Testis (tissue), 2 donors: ENCODE measurements at regions not wholly inside any gene's neighbourhood (a gene's known extent, or its start where the extent isn't known, plus 50 kb on each side); places are given as distances from the start of the nearest gene placed in this dataset.

Source experiments
- DNase-seq: peaks from one replicate; pipeline ENCODE4 v3.0.0-alpha.2; 2019
- H3K27ac ChIP-seq, 2 donors: fragments of 200-600 bp; sonication (generic); one replicate each; pipeline ENCODE4 v1.5.1; 2019
- H3K27me3 ChIP-seq: fragments of 200-600 bp; sonication (generic); one replicate; pipeline ENCODE4 v1.5.1; 2019
- H3K36me3 ChIP-seq: fragments of 200-600 bp; sonication (generic); one replicate; pipeline ENCODE4 v1.5.1; 2017; ENCODE audit warnings: low read depth; ENCODE audit errors: missing control alignments
- H3K4me1 ChIP-seq: fragments of 200-600 bp; sonication (generic); one replicate; pipeline ENCODE4 v1.5.1; 2019
- H3K4me3 ChIP-seq, 2 donors: fragments of 200-600 bp; sonication (generic); one replicate each; pipeline ENCODE4 v1.5.1; 2017 to 2019
- H3K9me3 ChIP-seq: fragments of 200-600 bp; sonication (generic); one replicate; pipeline ENCODE4 v1.5.1; 2017
- POLR2A ChIP-seq: fragments of 450-650 bp; IDR thresholded peaks from one replicate; pipeline ENCODE4 v1.6.1; 2017; ENCODE audit warnings: antibody characterized with exemption, mild to moderate bottlenecking, moderate library complexity
- WGBS, 2 donors: methylation state at CpG; one replicate each; pipeline ENCODE4 v1.1.5; 2018; 5-methylcytosine and 5-hydroxymethylcytosine counted together
- intact Hi-C: fragments of 100-400 bp; cut with DNase I; formaldehyde crosslinking; loops from one replicate; pipeline ENCODE4 v1.15.1; 2023; ENCODE audit warnings: low total_unique reads
- TF ChIP-seq, protein P1 (sequence below), 3 experiments: fragments of 450-650 bp in 2 of 3; fragments of 200-600 bp in 1 of 3; sonication (generic) in 1 of 3; IDR thresholded peaks; one replicate each; pipeline ENCODE4 v1.5.1; 2016 to 2019; ENCODE audit warnings: antibody characterized with exemption in 3 of 3, mild to moderate bottlenecking in 2 of 3, moderate library complexity in 1 of 3

DNA sequence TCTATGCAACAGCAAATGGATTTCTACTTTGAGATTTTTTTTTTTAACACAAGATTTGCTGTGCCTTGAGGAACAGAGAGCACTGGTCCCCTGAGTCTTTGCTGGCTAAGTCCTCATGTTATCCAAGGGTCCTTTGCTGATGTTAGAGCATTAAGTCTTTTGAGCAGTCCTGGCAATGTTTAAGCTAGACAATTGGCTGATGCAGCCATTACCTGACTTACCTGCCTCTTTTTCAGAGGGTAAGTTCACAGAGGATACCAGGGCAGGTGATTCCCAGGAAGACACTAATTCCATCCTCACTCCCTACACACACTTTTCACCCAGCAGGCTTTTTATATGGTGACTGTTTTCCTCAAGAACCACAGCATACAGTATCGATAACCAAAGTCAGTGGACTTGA, 337.7 kb downstream of the HDGFL1 start:
- intact Hi-C loops, result no loop called here
- no peaks in the 10 kb centered on the region for H3K27me3 ChIP-seq
- H3K4me3 ChIP-seq, result no peak overlapping the region
- TF ChIP-seq POLR2A, result no peak
- TF ChIP-seq, protein P1, sequence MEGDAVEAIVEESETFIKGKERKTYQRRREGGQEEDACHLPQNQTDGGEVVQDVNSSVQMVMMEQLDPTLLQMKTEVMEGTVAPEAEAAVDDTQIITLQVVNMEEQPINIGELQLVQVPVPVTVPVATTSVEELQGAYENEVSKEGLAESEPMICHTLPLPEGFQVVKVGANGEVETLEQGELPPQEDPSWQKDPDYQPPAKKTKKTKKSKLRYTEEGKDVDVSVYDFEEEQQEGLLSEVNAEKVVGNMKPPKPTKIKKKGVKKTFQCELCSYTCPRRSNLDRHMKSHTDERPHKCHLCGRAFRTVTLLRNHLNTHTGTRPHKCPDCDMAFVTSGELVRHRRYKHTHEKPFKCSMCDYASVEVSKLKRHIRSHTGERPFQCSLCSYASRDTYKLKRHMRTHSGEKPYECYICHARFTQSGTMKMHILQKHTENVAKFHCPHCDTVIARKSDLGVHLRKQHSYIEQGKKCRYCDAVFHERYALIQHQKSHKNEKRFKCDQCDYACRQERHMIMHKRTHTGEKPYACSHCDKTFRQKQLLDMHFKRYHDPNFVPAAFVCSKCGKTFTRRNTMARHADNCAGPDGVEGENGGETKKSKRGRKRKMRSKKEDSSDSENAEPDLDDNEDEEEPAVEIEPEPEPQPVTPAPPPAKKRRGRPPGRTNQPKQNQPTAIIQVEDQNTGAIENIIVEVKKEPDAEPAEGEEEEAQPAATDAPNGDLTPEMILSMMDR (IDR thresholded peaks at IDR 0.05), result no peak
- no peak overlapping the region for H3K27ac ChIP-seq
- H3K4me1 ChIP-seq, result no peaks in the 10 kb centered on the region
- H3K36me3 ChIP-seq, result no peaks in the 10 kb centered on the region
- no peak for DNase-seq
- no peaks in the 10 kb centered on the region for H3K9me3 ChIP-seq
- WGBS, 2 donors, result 100% methylated on average over 1 of the region's 1 CpG

DNA sequence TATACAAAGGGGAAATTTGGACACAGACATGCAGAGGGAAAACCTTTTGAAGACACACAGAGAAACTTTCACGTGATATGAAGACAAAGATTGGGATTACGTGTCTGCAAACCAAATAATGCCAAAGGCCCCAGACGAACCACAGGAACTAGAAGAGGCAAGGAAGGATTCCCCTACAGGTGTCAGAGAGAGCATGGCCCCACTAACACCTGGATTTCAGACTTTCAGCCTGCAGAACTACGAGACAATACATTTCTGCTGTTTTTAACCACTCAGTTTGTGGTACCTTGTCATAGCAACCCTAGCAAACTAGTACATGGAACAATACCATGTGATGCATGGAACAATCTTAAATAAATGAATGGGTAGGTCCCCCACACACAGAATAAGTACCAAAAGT, 341.0 kb downstream of the HDGFL1 start:
- Histone ChIP-seq H3K36me3 (no peaks in the 10 kb centered on the region), H3K4me1 (no peaks in the 10 kb centered on the region), H3K4me3 (no peak overlapping the region), H3K9me3 (no peaks in the 10 kb centered on the region), H3K27me3 (no peaks in the 10 kb centered on the region), H3K27ac (no peak overlapping the region)
- no peak for TF ChIP-seq POLR2A
- TF ChIP-seq, protein P1 (IDR thresholded peaks at IDR 0.05), result no peak
- intact Hi-C loops, result no loop called here
- no peak for DNase-seq
- WGBS, 2 donors, result 84 to 93% methylated on average over 4 of the region's 4 CpGs

DNA sequence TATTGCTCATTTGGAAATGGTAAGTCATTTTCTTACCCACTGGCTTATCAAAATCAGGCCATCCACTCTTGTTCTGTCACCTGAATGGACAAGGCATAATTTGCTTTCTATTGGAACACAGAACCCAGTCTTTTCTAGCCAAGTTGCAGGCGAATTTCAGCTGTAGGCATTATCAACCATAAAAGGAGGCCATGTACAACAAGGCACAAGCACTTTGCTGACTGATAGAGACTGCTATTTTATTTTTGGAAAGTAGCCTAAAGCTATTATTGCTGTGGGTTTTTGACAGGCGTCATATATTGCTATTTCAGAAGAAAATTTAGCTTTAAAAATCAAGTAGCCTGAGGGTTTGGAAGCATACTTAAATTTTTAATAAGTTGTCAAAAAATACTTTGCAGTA, 344.2 kb downstream of the HDGFL1 start:
- no peaks in the 10 kb centered on the region for H3K4me1 ChIP-seq
- no peaks in the 10 kb centered on the region for H3K36me3 ChIP-seq
- intact Hi-C loops, result no loop called here
- H3K4me3 ChIP-seq, result no peak overlapping the region
- H3K9me3 ChIP-seq, result no peaks in the 10 kb centered on the region
- H3K27ac ChIP-seq, result no peak overlapping the region
- no peak for DNase-seq
- H3K27me3 ChIP-seq, result no peaks in the 10 kb centered on the region
- WGBS, 2 donors, result 67 to 78% methylated on average over 2 of the region's 2 CpGs
- TF ChIP-seq POLR2A, result no peak
- TF ChIP-seq, protein P1 (IDR thresholded peaks at IDR 0.05), result no peak

DNA sequence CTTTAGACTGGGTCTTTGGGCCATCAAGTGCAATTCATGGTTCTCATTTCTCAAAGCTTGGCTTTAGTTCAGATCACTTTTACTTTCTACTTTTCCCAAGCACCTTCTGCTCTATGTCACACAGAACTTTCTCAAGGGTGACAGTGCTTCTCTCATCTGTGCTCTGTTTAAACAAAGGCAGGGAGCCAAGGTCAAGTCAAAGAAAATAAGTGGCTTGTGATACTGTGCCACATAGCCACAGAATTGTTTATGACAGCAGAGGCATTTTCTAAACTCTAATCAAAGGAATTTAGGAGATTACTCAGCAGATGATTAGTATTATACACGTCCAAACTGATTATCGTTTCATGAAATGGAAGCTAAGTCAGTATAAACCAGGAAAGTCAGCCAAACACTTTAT, 348.0 kb downstream of the HDGFL1 start:
- DNase-seq, result no peak
- Histone ChIP-seq H3K36me3 (no peaks in the 10 kb centered on the region), H3K27ac (no peak overlapping the region), H3K9me3 (no peaks in the 10 kb centered on the region), H3K4me1 (no peaks in the 10 kb centered on the region), H3K4me3 (no peak overlapping the region), H3K27me3 (no peaks in the 10 kb centered on the region)
- 65 to 70% methylated on average over 2 of the region's 2 CpGs for WGBS, 2 donors
- intact Hi-C loops, result no loop called here
- TF ChIP-seq, protein P1 (IDR thresholded peaks at IDR 0.05), result no peak
- no peak for TF ChIP-seq POLR2A

DNA sequence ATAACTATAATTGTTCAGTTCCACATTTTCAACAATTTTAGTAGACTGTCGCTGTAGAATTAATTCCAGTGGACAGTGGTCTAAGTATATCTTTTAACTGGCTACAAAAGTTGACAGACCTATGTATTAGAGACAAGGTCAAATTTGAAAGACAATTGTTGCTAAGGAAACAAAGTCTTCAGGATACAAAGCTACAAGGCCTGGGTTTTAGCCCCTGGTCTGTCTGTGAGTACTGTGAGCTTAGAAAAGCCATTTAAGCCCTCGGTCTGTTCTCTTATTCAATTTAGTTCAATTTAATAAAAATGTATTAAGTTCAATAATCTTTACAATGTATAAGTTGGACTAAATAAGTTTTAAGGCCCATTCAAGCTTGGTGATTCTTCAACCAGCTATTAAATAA, 352.5 kb downstream of the HDGFL1 start:
- WGBS, 2 donors, result 55 to 82% methylated on average over 2 of the region's 2 CpGs

More for the DNA sequence above, 352.5 kb downstream of the HDGFL1 start:
- intact Hi-C loops, result no loop called here
- Histone ChIP-seq H3K9me3 (no peaks in the 10 kb centered on the region), H3K36me3 (no peaks in the 10 kb centered on the region), H3K4me1 (no peaks in the 10 kb centered on the region), H3K27me3 (no peaks in the 10 kb centered on the region), H3K27ac (no peak overlapping the region), H3K4me3 (no peak overlapping the region)
- TF ChIP-seq, protein P1 (IDR thresholded peaks at IDR 0.05), result no peak
- TF ChIP-seq POLR2A, result no peak
- no peak for DNase-seq
